Hepatocyte (in vitro differentiated cells): ENCODE measurements at regions not wholly inside any gene's neighbourhood (a gene's known extent, or its start where the extent isn't known, plus 50 kb on each side); places are given as distances from the start of the nearest gene placed in this dataset.

Experiments used
- DNase-seq: peaks from one replicate; pipeline ENCODE4 v3.0.0-alpha.2; 2016; ENCODE audit warnings: low spot score
- H2AFZ ChIP-seq: fragments of 200-600 bp; sonication (generic); 2 replicates; pipeline ENCODE4 v1.6.0; 2016; ENCODE audit warnings: antibody characterized with exemption, mild to moderate bottlenecking
- H3K27ac ChIP-seq: fragments of 200-600 bp; sonication (generic); 2 replicates; pipeline ENCODE4 v1.5.1; 2016; ENCODE audit warnings: mild to moderate bottlenecking
- H3K27me3 ChIP-seq: fragments of 200-600 bp; sonication (generic); 2 replicates; pipeline ENCODE4 v1.6.1; 2016
- H3K36me3 ChIP-seq: fragments of 200-600 bp; sonication (generic); replicated peaks from 2 replicates; pipeline ENCODE4 v1.5.1; 2016; ENCODE audit warnings: low read depth; ENCODE audit not compliant: insufficient read depth
- H3K4me1 ChIP-seq: fragments of 200-600 bp; sonication (generic); 2 replicates; pipeline ENCODE4 v1.5.1; 2016; ENCODE audit warnings: mild to moderate bottlenecking, moderate library complexity; ENCODE audit not compliant: insufficient read depth
- H3K4me2 ChIP-seq: fragments of 200-600 bp; sonication (generic); 2 replicates; pipeline ENCODE4 v1.6.0; 2016
- H3K4me3 ChIP-seq: fragments of 200-600 bp; sonication (generic); 2 replicates; pipeline ENCODE4 v1.5.1; 2016; ENCODE audit warnings: mild to moderate bottlenecking
- H3K79me2 ChIP-seq: fragments of 200-600 bp; sonication (generic); 2 replicates; pipeline ENCODE4 v1.6.0; 2017; ENCODE audit warnings: mild to moderate bottlenecking
- H3K9me2 ChIP-seq: fragments of 200-600 bp; sonication (generic); replicated peaks from 2 replicates; pipeline ENCODE4 v1.6.0; 2017; ENCODE audit warnings: mild to moderate bottlenecking; ENCODE audit not compliant: insufficient read depth
- H3K9me3 ChIP-seq: fragments of 200-600 bp; sonication (generic); 2 replicates; pipeline ENCODE4 v1.5.1; 2016; ENCODE audit warnings: low read depth, mild to moderate bottlenecking
- H4K20me1 ChIP-seq: fragments of 200-600 bp; sonication (generic); 2 replicates; pipeline ENCODE4 v1.6.0; 2016; ENCODE audit warnings: mild to moderate bottlenecking; ENCODE audit not compliant: insufficient read depth, poor library complexity, severe bottlenecking
- EZH2 ChIP-seq: fragments of 200-600 bp; sonication (generic); IDR thresholded peaks from 2 replicates; pipeline ENCODE4 v1.6.1; 2016; ENCODE audit warnings: antibody characterized with exemption, mild to moderate bottlenecking, borderline replicate concordance
- EZH2phosphoT487 ChIP-seq: fragments of 200-600 bp; sonication (generic); IDR thresholded peaks from one replicate; pipeline ENCODE4 v1.6.1; 2018; ENCODE audit warnings: antibody characterized with exemption, mild to moderate bottlenecking, low read depth, moderate library complexity; ENCODE audit not compliant: unreplicated experiment, severe bottlenecking
- WGBS: methylation state at CpG from one replicate; pipeline ENCODE4 v1.1.6; 2016; ENCODE audit warnings: low lambda C conversion rate; ENCODE audit errors: missing lambda C conversion rate; 5-methylcytosine and 5-hydroxymethylcytosine counted together
- TF ChIP-seq, protein P1 (sequence below): fragments of 200-600 bp; sonication (generic); IDR thresholded peaks from 2 replicates; pipeline ENCODE4 v1.5.1; 2016; ENCODE audit warnings: antibody characterized with exemption, mild to moderate bottlenecking; ENCODE audit not compliant: poor library complexity

DNA sequence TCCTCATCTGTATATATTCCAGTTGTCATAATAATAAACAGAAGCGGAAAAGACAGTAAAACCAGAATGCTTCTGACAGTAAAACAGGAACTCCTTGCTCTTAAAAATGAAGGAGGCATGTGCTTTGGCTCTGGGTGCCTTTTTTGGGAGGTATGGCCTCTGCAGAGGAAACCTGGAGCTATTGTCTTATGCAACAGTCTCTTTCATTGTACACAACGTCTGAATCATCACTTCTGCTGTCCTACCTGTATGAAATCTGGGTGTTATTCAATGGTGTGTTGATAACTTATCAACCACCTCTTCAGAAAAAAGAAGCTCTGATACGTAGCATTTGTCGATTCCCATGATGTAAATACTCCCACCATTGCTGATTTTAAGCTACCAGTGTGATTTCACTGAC is 64.8 kb downstream of the CDCA7 start:
- Histone ChIP-seq H4K20me1 (no peaks in the 10 kb centered on the region), H3K27ac (no peak overlapping the region), H3K9me2 (no peaks in the 10 kb centered on the region), H3K27me3 (no peaks in the 10 kb centered on the region), H3K4me1 (no peaks in the 10 kb centered on the region), H2AFZ (no peak overlapping the region), H3K4me2 (no peak overlapping the region), H3K4me3 (no peak overlapping the region), H3K9me3 (no peaks in the 10 kb centered on the region), H3K36me3 (no peaks in the 10 kb centered on the region), H3K79me2 (no peaks in the 10 kb centered on the region)
- WGBS, result 55% methylated on average over 4 of the region's 4 CpGs
- TF ChIP-seq, protein P1, sequence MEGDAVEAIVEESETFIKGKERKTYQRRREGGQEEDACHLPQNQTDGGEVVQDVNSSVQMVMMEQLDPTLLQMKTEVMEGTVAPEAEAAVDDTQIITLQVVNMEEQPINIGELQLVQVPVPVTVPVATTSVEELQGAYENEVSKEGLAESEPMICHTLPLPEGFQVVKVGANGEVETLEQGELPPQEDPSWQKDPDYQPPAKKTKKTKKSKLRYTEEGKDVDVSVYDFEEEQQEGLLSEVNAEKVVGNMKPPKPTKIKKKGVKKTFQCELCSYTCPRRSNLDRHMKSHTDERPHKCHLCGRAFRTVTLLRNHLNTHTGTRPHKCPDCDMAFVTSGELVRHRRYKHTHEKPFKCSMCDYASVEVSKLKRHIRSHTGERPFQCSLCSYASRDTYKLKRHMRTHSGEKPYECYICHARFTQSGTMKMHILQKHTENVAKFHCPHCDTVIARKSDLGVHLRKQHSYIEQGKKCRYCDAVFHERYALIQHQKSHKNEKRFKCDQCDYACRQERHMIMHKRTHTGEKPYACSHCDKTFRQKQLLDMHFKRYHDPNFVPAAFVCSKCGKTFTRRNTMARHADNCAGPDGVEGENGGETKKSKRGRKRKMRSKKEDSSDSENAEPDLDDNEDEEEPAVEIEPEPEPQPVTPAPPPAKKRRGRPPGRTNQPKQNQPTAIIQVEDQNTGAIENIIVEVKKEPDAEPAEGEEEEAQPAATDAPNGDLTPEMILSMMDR, result no peak
- TF ChIP-seq EZH2phosphoT487 (no peak), EZH2 (no peak)
- DNase-seq, result no peak

DNA sequence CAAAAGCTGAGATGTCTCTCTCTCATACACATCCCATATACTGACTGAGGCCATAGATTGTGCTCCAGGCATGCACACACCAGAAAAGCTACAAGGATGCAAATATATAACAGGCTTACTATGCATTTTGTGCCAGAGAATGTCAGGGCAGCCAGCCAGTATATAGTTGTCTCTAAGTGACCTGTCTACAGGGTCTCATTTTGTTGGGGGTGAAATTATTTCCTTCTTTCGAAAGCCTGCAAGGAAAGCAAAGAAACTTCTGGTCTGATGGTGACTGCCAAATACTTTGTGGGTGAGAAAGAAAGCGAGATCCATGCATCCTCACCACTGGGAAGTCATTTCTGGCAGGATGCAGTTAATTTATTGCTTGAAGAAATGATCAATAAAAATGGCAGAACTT is 70.2 kb downstream of the CDCA7 start:
- no peaks in the 10 kb centered on the region for H3K9me2 ChIP-seq
- H3K27ac ChIP-seq, result no peak overlapping the region
- H3K4me2 ChIP-seq, result no peak overlapping the region
- TF ChIP-seq EZH2 (no peak), EZH2phosphoT487 (no peak)
- TF ChIP-seq, protein P1, result no peak
- no peaks in the 10 kb centered on the region for H3K9me3 ChIP-seq
- 85% methylated on average over 2 of the region's 2 CpGs for WGBS
- no peak for DNase-seq
- H3K4me1 ChIP-seq, result no peaks in the 10 kb centered on the region
- no peaks in the 10 kb centered on the region for H3K79me2 ChIP-seq
- no peak overlapping the region for H2AFZ ChIP-seq
- H3K27me3 ChIP-seq, result no peaks in the 10 kb centered on the region
- H3K36me3 ChIP-seq, result no peaks in the 10 kb centered on the region
- no peaks in the 10 kb centered on the region for H4K20me1 ChIP-seq
- H3K4me3 ChIP-seq, result no peak overlapping the region

DNA sequence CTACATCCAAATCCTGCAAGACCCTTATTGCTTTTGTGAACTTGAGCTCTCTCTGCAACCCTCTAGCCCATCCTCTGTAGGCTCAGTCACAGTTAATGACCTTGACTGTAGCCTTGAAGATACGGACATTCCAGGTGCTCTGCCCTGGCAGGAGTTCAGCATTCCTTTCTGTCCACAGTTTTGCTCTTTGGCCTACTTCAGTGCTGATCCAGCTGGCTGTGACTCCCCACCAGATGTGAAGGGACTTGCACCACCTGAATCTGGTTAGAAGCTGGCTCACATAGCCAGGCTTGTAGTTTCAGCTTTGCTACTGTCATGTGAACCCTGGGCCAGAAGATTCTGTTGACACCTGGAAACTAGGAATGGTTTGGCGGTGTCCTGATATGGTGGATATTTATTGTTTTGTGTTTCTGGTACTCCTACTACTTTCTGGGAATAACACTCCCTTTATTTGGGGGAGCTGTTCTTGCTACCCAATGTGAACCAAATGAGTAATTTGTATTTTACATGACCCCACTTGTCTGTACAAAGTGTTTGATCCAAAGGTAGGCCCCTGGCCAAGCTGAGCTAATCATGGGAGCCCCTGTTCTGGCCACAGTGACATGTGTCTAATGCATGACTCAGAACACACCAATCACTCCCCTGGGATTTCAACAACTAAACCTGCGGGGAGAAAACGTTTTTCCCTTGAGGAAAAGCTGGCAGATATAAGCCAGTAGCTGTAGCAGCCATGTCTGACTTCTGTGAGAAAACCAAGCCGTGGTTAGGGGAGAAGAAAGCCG is 73.4 kb downstream of the CDCA7 start:
- Histone ChIP-seq H3K27me3 (no peaks in the 10 kb centered on the region), H3K27ac (no peak overlapping the region), H3K36me3 (no peaks in the 10 kb centered on the region), H2AFZ (no peak overlapping the region), H3K9me2 (no peaks in the 10 kb centered on the region), H3K79me2 (no peaks in the 10 kb centered on the region), H3K4me3 (no peak overlapping the region), H3K4me1 (peaks cover 8% of the 10 kb centered on the region), H4K20me1 (no peaks in the 10 kb centered on the region), H3K9me3 (no peaks in the 10 kb centered on the region), H3K4me2 (no peak overlapping the region)
- 73% methylated on average over 6 of the region's 6 CpGs for WGBS
- TF ChIP-seq, protein P1, result no peak
- peak; percentile 25 for DNase-seq

DNA sequence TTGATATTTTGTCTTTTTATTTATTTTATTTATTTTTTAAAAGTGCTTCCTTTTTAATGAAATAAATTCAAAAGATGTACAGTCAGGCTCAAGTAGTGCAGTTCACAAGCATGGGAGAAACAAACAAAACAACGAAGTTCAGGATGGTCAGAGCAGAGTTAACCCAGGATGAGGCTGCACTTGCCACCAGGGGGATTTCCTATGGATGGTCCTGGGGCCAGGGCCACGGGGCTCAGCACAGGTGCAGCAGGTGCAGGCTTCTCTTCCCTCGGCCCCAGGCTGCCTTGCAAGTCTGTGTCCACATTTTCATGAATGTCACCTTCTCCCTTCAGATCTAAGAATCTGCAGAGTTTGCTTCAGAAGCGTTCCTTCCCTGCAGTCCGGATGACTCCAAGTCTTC is 76.5 kb downstream of the CDCA7 start:
- 78% methylated on average over 5 of the region's 5 CpGs for WGBS
- H3K36me3 ChIP-seq, result no peaks in the 10 kb centered on the region
- H3K4me2 ChIP-seq, result no peak overlapping the region
- H3K4me1 ChIP-seq, result peaks cover 8% of the 10 kb centered on the region
- H2AFZ ChIP-seq, result no peak overlapping the region
- H3K9me2 ChIP-seq, result no peaks in the 10 kb centered on the region
- H3K4me3 ChIP-seq, result no peak overlapping the region
- no peaks in the 10 kb centered on the region for H3K79me2 ChIP-seq
- DNase-seq, result no peak
- H4K20me1 ChIP-seq, result no peaks in the 10 kb centered on the region
- H3K27me3 ChIP-seq, result no peaks in the 10 kb centered on the region
- H3K9me3 ChIP-seq, result no peaks in the 10 kb centered on the region
- TF ChIP-seq EZH2phosphoT487, result no peak
- no peak for TF ChIP-seq EZH2
- TF ChIP-seq, protein P1, result no peak
- H3K27ac ChIP-seq, result no peak overlapping the region
